GM18505 (cell line): ENCODE measurements at regions not wholly inside any gene's neighbourhood (a gene's known extent, or its start where the extent isn't known, plus 50 kb on each side); places are given as distances from the start of the nearest gene placed in this dataset.

Experiments
- ATAC-seq: cut with Tn5 transposase; IDR thresholded peaks from one replicate; pipeline ENCODE4 v1.9.1; 2021; ENCODE audit not compliant: unreplicated experiment
- POLR2A ChIP-seq: IDR thresholded peaks from 4 replicates; pipeline ENCODE4 v1.6.1; 2011; ENCODE audit warnings: borderline replicate concordance; ENCODE audit not compliant: insufficient read depth, insufficient read length; ENCODE audit errors: extremely low read depth

DNA sequence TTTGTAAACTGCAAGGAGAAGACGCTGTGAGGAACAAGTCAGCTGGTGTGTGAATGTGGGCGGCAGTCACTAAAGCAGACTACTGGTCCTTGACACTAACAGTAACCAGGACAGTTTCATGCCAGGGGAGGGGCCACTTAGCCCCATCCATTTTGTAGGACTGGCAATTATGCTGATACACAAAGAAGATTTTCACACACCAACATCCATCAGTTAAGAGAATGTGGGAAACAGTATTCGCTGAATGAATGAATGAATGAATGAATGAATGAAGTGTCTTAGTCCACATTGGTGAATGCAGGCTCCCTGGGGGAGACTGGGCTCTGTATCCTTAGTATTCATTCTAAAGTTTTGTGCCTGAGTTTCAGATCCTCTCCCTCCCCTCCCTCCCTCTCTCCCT is 590.4 kb downstream of the BRD1 start:
- TF ChIP-seq POLR2A, result no peak
- no peak for ATAC-seq

DNA sequence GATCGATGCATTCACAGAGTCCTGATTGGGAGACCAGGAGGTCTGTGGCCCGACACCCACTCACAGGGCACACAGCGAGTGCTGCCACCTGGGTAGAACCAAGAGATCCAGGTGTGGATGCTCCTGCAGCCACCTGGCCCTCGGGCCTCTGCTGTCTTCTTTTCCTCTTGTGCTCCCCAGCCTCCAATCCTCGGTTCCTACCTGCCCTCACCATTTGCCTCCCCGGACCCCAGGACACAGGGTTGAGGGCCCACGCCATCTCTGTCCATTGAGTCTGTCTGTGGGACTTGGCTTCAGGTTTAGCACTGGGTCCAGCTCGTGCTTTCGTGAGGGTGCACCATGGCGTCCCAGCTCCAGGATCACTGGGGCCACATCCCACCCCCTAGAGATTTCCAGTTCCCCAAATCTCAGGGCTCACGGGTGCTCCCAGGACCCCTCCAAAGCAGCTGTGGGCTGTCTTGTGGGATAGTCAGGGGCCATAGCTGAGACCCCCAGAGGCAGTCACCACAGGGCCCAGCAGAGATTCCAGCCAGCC is 591.1 kb downstream of the BRD1 start:
- no peak for TF ChIP-seq POLR2A
- no peak for ATAC-seq

GRCh38 chr22:49235463-49236300 is 592.0 kb downstream of the BRD1 start:
- ATAC-seq, result no peak
- TF ChIP-seq POLR2A, result no peak

- no peak for TF ChIP-seq POLR2A
- ATAC-seq, result no peak
Observed at GRCh38 chr22:49234459-49234858, 593.2 kb downstream of the BRD1 start.

DNA sequence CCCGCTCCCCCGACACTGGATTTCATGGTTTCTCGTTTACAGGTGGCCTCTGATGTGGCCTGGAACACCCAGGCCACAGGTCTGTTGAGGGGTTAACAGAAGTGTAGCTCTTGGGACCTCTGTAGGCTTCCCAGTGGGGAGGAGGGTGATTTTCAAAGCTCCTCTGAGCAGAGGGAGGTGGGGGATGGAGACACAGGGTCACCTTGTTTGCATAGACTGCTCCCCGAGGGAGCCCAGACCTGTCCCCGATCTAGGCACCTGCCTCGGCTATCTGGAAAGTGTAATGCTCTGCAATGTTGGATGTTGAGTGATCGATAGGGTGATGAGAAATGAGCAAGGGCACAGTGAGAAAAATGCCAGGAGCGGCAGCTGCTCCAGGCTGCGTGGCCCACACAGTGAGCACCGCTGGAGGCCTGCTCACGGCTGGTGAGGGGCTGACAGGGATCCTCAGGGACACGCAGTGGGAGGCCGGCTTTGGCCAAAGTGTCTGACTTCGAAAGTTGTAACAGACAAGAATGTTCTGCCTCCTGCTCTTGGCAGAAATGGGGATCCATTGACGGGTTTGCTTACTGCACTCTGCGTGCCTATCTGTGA is 594.1 kb downstream of the BRD1 start:
- ATAC-seq, result no peak
- no peak for TF ChIP-seq POLR2A

- TF ChIP-seq POLR2A, result no peak
- no peak for ATAC-seq
Observed at GRCh38 chr22:49232319-49233067, 595.2 kb downstream of the BRD1 start.

GRCh38 chr22:49230194-49230577 is 597.5 kb downstream of the BRD1 start:
- no peak for ATAC-seq
- no peak for TF ChIP-seq POLR2A

DNA sequence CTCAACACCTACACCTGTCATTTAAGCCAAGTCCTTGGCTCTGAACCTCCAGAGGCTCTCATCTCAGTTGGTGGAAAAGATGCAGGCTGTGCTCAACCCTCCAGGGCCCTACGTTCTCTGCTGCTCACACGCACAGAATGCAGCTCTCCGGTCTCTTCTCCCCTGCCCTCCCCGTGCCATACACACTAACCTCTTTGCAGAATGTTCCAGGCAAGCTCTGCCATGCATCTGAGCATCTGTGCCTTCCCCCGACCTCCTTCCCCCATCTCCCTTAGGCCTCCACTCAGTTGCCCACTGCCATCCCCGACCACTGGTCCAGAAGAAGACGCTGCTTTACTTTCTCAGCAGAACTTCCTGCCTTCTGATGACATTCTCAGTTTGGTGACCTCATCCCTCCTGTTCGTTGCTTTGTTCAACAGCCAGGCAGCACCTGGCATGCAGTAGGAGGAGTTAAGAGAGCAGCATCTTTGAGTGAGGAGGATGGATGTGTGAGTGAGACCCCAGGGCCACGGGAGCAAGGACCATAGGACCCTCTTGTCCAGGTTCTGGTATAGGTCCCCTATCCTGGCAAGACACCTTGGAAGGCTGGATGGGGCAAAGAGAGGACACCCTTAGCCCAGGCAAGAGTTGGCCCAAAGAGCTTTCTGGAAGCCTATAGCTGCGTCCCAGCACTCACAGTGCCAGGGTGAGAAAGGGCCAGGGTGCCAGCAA is 598.0 kb downstream of the BRD1 start:
- ATAC-seq, result no peak
- no peak for TF ChIP-seq POLR2A

DNA sequence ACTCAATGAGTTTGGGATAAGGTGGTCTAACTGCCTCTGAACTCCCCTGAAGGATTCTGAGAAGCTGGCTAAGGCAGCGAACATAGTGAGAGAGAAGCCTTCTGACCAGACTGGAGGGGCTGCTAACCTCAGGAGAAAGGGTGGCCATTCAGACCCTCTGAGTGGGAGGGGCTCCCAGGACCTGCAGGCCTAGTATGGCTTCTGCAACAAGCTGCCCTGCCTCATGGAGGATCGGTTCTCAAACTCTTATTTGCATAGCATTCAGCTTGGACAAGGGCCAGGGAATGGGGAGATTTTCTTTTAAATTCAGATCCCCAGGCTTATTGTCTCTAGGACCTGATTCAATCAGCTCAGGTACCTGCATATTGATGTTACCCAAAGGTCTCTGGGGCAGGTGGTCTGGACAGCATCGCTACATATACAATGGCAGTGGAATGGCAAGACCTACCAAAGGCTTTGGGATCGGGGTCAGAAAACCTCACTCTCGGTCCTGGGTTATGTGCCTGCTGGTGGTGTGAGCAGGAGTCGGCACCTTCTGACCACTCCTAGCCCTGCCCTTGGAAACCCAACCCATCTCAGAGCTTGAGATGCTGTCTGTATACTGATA is 599.1 kb downstream of the BRD1 start:
- no peak for ATAC-seq

GRCh38 chr22:49227670-49228069 is 600.0 kb downstream of the BRD1 start:
- no peak for ATAC-seq
- TF ChIP-seq POLR2A, result no peak

More for the DNA sequence above, 599.1 kb downstream of the BRD1 start:
- TF ChIP-seq POLR2A, result no peak

GRCh38 chr22:49226096-49226495 is 601.6 kb downstream of the BRD1 start:
- no peak for TF ChIP-seq POLR2A
- ATAC-seq, result no peak

- no peak for ATAC-seq
- no peak for TF ChIP-seq POLR2A
Observed at GRCh38 chr22:49224243-49224642, 603.4 kb downstream of the BRD1 start.
